RWPE2 (cell line): ENCODE measurements at regions not wholly inside any gene's neighbourhood (a gene's known extent, or its start where the extent isn't known, plus 50 kb on each side); places are given as distances from the start of the nearest gene placed in this dataset.

Source experiments
- ATAC-seq: fragments of 200-7000 bp; cut with Tn5 transposase; 3 replicates; pipeline ENCODE4 v1.9.1; 2021; ENCODE audit warnings: low read depth
- DNase-seq: peaks from one replicate; pipeline ENCODE4 v3.0.0-alpha.2; 2020; ENCODE audit warnings: low spot score
- H3K27ac ChIP-seq: fragments of 450-650 bp; 2 replicates; pipeline ENCODE4 v1.5.1; 2017; ENCODE audit warnings: mild to moderate bottlenecking; ENCODE audit not compliant: poor library complexity, severe bottlenecking
- H3K27me3 ChIP-seq: fragments of 250-450 bp; sonication (Bioruptor Pico); 2 replicates; pipeline ENCODE4 v1.5.1; 2021; ENCODE audit warnings: mild to moderate bottlenecking, moderate library complexity; ENCODE audit not compliant: insufficient read depth, poor library complexity, severe bottlenecking
- H3K36me3 ChIP-seq: fragments of 250-450 bp; sonication (Bioruptor Pico); 2 replicates; pipeline ENCODE4 v1.5.1; 2020; ENCODE audit warnings: low read depth, mild to moderate bottlenecking, moderate library complexity
- H3K4me1 ChIP-seq: fragments of 250-450 bp; sonication (Bioruptor Pico); 2 replicates; pipeline ENCODE4 v1.5.1; 2021; ENCODE audit warnings: mild to moderate bottlenecking, moderate library complexity; ENCODE audit not compliant: insufficient read depth, poor library complexity, severe bottlenecking
- H3K4me3 ChIP-seq: fragments of 250-450 bp; sonication (Bioruptor Pico); 2 replicates; pipeline ENCODE4 v1.5.1; 2021; ENCODE audit warnings: mild to moderate bottlenecking, moderate library complexity; ENCODE audit not compliant: severe bottlenecking
- H3K9me3 ChIP-seq: fragments of 250-450 bp; sonication (Bioruptor Pico); 2 replicates; pipeline ENCODE4 v1.5.1; 2021; ENCODE audit warnings: mild to moderate bottlenecking, moderate library complexity; ENCODE audit not compliant: severe bottlenecking
- TF ChIP-seq, protein P1 (sequence below): fragments of 450-650 bp; IDR thresholded peaks from one replicate; pipeline ENCODE4 v1.5.1; 2017; ENCODE audit warnings: mild to moderate bottlenecking, moderate library complexity; ENCODE audit not compliant: poor library complexity, severe bottlenecking

DNA sequence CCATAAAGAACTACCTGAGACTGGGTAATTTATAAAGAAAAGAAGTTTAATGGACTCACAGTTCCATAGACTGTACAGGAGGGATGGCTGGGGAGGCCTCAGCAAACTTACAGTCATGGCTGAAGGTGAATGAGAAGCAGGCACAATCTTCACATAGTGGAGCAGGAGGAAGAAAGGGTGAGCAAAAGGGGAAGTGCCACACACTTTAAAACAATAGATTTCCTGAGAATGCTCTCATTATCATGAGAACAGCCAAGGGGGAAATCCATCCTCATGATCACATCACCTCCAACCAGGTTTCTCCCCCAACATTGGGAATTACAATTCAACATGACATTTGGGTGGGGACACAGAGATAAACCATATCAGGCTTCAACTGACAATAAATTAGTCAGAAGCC lies 664.9 kb downstream of the TAF11L14 start:
- H3K4me3 ChIP-seq: no peak overlapping the region
- no peaks in the 10 kb centered on the region for H3K9me3 ChIP-seq
- TF ChIP-seq, protein P1, sequence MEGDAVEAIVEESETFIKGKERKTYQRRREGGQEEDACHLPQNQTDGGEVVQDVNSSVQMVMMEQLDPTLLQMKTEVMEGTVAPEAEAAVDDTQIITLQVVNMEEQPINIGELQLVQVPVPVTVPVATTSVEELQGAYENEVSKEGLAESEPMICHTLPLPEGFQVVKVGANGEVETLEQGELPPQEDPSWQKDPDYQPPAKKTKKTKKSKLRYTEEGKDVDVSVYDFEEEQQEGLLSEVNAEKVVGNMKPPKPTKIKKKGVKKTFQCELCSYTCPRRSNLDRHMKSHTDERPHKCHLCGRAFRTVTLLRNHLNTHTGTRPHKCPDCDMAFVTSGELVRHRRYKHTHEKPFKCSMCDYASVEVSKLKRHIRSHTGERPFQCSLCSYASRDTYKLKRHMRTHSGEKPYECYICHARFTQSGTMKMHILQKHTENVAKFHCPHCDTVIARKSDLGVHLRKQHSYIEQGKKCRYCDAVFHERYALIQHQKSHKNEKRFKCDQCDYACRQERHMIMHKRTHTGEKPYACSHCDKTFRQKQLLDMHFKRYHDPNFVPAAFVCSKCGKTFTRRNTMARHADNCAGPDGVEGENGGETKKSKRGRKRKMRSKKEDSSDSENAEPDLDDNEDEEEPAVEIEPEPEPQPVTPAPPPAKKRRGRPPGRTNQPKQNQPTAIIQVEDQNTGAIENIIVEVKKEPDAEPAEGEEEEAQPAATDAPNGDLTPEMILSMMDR: no peak
- DNase-seq (no peak), ATAC-seq (no peak)
- no peaks in the 10 kb centered on the region for H3K27me3 ChIP-seq
- no peaks in the 10 kb centered on the region for H3K4me1 ChIP-seq
- no peaks in the 10 kb centered on the region for H3K36me3 ChIP-seq
- no peak overlapping the region for H3K27ac ChIP-seq

DNA sequence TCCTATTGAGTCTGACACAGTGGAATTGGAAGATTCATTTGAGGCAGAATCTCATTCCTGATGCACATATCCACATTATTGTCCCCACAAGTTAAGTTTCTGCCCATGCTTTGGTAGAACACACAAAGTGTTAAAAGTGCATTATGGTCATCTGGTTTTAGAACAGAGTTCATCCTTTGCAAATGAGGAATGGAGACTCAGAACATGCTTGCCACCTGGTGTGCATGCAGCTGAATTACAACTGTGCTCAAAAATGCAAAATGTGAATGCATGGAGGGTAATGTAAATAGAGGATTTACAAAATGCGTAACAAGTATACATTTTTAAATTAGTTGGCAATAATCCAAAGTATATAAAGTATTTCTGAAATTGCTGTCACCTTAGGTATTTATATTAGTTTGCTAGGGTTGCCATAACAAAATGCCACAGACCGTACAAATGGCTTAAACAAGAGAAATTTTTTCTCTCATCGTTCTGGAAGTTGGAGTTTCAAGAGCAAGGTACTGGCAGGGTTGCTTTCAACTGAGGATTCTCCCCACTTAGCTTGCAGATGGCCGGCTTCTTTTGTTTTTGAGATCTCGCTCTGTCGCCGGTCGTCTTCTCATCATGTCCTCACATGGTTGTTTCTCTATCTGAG lies 671.1 kb downstream of the TAF11L14 start:
- ATAC-seq: peak; percentile 63
- no peak overlapping the region for H3K4me3 ChIP-seq

DNA sequence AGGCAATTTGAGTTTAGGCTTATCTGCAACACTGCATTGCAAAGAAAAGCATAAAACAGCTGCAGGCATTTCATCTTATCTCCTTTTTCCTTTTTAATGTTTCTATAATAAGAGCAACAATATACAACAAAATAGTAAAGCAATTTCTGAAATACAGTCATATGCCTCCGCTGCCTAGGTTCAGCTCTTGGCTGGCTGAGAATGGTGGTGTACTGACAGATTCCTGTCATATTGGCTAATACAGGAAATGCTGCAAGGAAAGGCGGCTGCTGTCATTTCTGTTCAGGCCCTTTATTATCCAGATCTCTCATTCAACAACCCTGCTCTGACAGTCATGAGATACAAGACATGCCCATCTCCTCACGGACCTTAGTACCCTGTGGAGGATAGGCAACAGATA lies 677.0 kb downstream of the TAF11L14 start:
- H3K27me3 ChIP-seq: no peaks in the 10 kb centered on the region
- H3K36me3 ChIP-seq: no peaks in the 10 kb centered on the region
- H3K9me3 ChIP-seq: no peaks in the 10 kb centered on the region
- TF ChIP-seq, protein P1: no peak
- H3K4me3 ChIP-seq: no peak overlapping the region
- ATAC-seq: no peak
- H3K4me1 ChIP-seq: no peaks in the 10 kb centered on the region
- no peak overlapping the region for H3K27ac ChIP-seq
- DNase-seq: no peak

More for the DNA sequence above, 671.1 kb downstream of the TAF11L14 start:
- H3K36me3 ChIP-seq: no peaks in the 10 kb centered on the region
- H3K27ac ChIP-seq: no peak overlapping the region
- TF ChIP-seq, protein P1: peak; percentile 91
- DNase-seq: no peak
- H3K4me1 ChIP-seq: no peaks in the 10 kb centered on the region
- H3K9me3 ChIP-seq: no peaks in the 10 kb centered on the region
- H3K27me3 ChIP-seq: no peaks in the 10 kb centered on the region

DNA sequence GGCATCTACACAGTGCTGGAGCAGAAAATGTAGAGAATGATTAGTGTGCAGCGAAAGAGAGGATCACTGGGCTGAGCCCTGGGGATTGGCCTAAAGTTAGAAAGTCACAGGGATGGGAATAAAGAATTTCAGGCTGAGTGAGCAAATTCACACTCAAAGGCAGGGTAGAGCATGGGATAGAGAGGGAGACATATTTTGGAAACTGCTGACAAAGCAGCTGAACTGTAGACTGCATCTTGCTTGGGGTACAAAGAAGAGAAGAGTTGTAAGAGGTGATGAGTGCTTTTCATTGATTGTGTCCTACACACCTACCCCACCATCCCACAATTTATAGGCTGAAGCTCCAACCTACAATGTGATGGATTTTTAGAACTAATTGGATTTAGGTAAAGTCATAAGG lies 677.8 kb downstream of the TAF11L14 start:
- Histone ChIP-seq H3K27me3 (no peaks in the 10 kb centered on the region), H3K27ac (no peak overlapping the region)
- TF ChIP-seq, protein P1: no peak

DNA sequence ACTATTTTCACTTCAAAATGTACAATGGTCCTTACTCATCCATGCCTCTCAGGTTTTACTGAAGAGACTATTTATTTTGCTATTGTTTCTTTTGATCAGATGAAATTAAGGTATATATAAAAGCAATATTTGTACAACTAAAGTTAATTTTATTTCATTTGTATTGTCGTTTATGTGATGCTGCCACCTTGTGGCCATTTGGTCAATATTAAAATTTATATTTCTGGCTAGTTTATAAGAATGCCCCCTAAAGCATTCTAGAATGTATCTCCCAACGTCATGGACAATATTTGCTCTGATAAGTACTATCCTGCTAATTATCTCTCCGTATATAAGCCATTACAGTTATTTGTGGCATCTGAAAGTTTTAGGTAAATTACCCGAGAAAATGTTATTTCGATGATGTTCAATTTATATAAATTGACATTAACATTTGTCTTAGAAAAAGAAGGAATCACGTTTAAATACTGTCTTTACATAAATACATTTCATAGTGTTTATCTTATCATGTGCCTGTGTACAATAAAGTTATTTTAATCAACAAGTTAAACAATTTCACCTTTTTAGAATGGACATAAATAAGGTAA lies 680.0 kb downstream of the TAF11L14 start:
- ATAC-seq: no peak
- DNase-seq: no peak

More for the DNA sequence above, 677.8 kb downstream of the TAF11L14 start:
- no peaks in the 10 kb centered on the region for H3K36me3 ChIP-seq
- H3K4me3 ChIP-seq: no peak overlapping the region
- DNase-seq (no peak), ATAC-seq (no peak)
- H3K9me3 ChIP-seq: no peaks in the 10 kb centered on the region
- no peaks in the 10 kb centered on the region for H3K4me1 ChIP-seq

More for the DNA sequence above, 680.0 kb downstream of the TAF11L14 start:
- H3K27ac ChIP-seq: no peak overlapping the region
- no peaks in the 10 kb centered on the region for H3K9me3 ChIP-seq
- no peaks in the 10 kb centered on the region for H3K27me3 ChIP-seq
- no peaks in the 10 kb centered on the region for H3K36me3 ChIP-seq
- no peak overlapping the region for H3K4me3 ChIP-seq
- TF ChIP-seq, protein P1: peak; percentile 94
- H3K4me1 ChIP-seq: no peaks in the 10 kb centered on the region
